ENCODE measurements at regions not wholly inside any gene's neighbourhood (a gene's known extent, or its start where the extent isn't known, plus 50 kb on each side); places are given as distances from the start of the nearest gene placed in this dataset.

- no peak overlapping the region for H3K4me2 ChIP-seq
- no peak overlapping the region for H3K4me3 ChIP-seq
- no peaks in the 10 kb centered on the region for H3K36me3 ChIP-seq (ENCODE audit: low read depth)
- H3K27ac ChIP-seq: no peak overlapping the region
- TF ChIP-seq, protein P1, sequence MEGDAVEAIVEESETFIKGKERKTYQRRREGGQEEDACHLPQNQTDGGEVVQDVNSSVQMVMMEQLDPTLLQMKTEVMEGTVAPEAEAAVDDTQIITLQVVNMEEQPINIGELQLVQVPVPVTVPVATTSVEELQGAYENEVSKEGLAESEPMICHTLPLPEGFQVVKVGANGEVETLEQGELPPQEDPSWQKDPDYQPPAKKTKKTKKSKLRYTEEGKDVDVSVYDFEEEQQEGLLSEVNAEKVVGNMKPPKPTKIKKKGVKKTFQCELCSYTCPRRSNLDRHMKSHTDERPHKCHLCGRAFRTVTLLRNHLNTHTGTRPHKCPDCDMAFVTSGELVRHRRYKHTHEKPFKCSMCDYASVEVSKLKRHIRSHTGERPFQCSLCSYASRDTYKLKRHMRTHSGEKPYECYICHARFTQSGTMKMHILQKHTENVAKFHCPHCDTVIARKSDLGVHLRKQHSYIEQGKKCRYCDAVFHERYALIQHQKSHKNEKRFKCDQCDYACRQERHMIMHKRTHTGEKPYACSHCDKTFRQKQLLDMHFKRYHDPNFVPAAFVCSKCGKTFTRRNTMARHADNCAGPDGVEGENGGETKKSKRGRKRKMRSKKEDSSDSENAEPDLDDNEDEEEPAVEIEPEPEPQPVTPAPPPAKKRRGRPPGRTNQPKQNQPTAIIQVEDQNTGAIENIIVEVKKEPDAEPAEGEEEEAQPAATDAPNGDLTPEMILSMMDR (conservative IDR thresholded peaks at IDR 0.05): no peak
- TF ChIP-seq EZH2 (IDR thresholded peaks at IDR 0.05; ENCODE audit: low read depth): no peak
- CTCF ChIA-PET: no interaction called here
- H4K20me1 ChIP-seq (ENCODE audit: insufficient read depth): no peaks in the 10 kb centered on the region
- no peaks in the 10 kb centered on the region for H3K79me2 ChIP-seq (ENCODE audit: low read depth)
- H3K27me3 ChIP-seq (ENCODE audit: insufficient read depth, low read depth): no peaks in the 10 kb centered on the region
- POLR2A ChIA-PET (ENCODE audit: unreplicated experiment): no interaction called here
- no peaks in the 10 kb centered on the region for H3K9me2 ChIP-seq (ENCODE audit: insufficient read depth)
- no peaks in the 10 kb centered on the region; the same call in 1 of the 2 replicates for H3K9me3 ChIP-seq (ENCODE audit: insufficient read depth, low read depth)
- intact Hi-C loops (cut with micrococcal nuclease; ENCODE audit: unreplicated experiment): no loop called here
- no peaks in the 10 kb centered on the region for H3K4me1 ChIP-seq (replicated peaks; ENCODE audit: insufficient read depth)
- no peak overlapping the region for H2AFZ ChIP-seq
- no TSS peak for BruUV-seq (replicated peaks)
- no peak for DNase-seq
- no peaks in the 10 kb centered on the region for H3F3A ChIP-seq (ENCODE audit: insufficient read depth, low read depth)
Observed at GRCh38 chr3:145864336-145864735, 296.6 kb downstream of the PLOD2 start.

DNA sequence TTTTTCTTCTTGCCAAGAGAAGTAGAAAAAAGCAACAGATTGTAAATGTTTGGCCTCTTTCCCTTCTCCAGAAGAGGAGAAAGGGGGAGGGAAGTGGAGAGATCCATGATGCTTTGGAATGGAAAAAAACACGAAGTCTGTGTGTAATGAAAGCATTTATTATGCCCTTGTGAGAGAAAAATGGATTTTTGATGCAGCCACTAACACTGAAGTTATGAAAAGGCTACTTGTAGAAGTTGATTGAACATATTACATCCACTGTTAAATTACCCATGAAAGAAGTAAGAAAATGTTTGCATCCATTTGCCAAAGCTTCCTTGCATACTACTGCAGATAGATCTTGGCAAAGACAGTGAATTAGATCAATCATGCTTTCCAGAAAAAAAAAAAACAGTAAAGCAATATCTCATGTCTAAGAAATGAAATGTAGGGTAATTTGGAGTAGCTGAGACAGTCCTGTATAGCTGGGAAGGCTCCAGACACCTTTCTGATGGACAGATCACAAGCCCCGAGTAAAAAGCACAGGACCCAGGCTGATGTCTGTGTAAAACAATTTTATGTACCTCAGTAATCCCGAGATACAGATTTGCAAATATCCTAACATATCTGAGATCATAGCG is 295.5 kb downstream of the PLOD2 start:
- CTCF ChIA-PET: no interaction called here
- intact Hi-C loops (cut with micrococcal nuclease; ENCODE audit: unreplicated experiment): no loop called here
- Histone ChIP-seq H3K36me3 (ENCODE audit: low read depth) (no peaks in the 10 kb centered on the region), H3K4me3 (no peak overlapping the region), H3K4me1 (replicated peaks; ENCODE audit: insufficient read depth) (no peaks in the 10 kb centered on the region), H3K4me2 (no peak overlapping the region), H3K27ac (no peak overlapping the region), H3K27me3 (ENCODE audit: insufficient read depth, low read depth) (no peaks in the 10 kb centered on the region), H3F3A (ENCODE audit: insufficient read depth, low read depth) (no peaks in the 10 kb centered on the region), H4K20me1 (ENCODE audit: insufficient read depth) (no peaks in the 10 kb centered on the region), H3K9me3 (ENCODE audit: insufficient read depth, low read depth) (no peaks in the 10 kb centered on the region; the same call in 1 of the 2 replicates), H3K79me2 (ENCODE audit: low read depth) (no peaks in the 10 kb centered on the region), H2AFZ (no peak overlapping the region), H3K9me2 (ENCODE audit: insufficient read depth) (no peaks in the 10 kb centered on the region)
- BruUV-seq (replicated peaks): no TSS peak
- no peak for TF ChIP-seq EZH2 (IDR thresholded peaks at IDR 0.05; ENCODE audit: low read depth)
- TF ChIP-seq, protein P1 (conservative IDR thresholded peaks at IDR 0.05): no peak
- POLR2A ChIA-PET (ENCODE audit: unreplicated experiment): interaction anchor here (0.6 kb wide), 1 partner anchor 1894 kb away, joined by 14 read pairs; no protein-coding TSS in a partner anchor
- DNase-seq: no peak

DNA sequence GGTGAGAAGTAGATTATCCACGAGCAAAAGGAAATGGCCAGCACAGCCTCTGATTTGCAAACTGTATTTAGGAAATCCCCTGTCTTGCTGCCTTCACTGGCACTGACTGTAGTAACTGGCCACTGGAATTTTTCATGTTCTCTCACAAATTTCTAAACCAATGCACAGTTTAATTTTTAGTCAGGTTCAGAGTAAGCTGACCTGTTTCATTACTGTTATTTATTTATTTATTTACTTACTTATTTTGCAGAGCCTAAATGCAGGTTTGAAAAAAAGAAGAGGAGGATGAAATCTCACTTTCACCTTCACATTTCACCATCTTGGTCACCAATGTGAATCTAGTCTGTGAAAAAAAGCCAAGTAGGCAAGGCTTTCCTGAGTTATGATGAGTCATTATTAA is 291.0 kb downstream of the PLOD2 start:
- Histone ChIP-seq H2AFZ (no peak overlapping the region), H3K4me1 (replicated peaks; ENCODE audit: insufficient read depth) (no peaks in the 10 kb centered on the region), H3K36me3 (ENCODE audit: low read depth) (no peaks in the 10 kb centered on the region), H3K27ac (no peak overlapping the region), H3K27me3 (ENCODE audit: insufficient read depth, low read depth) (no peaks in the 10 kb centered on the region), H3K4me2 (no peak overlapping the region), H4K20me1 (ENCODE audit: insufficient read depth) (no peaks in the 10 kb centered on the region), H3K79me2 (ENCODE audit: low read depth) (no peaks in the 10 kb centered on the region), H3K9me3 (ENCODE audit: insufficient read depth, low read depth) (no peaks in the 10 kb centered on the region; the same call in 1 of the 2 replicates), H3K9me2 (ENCODE audit: insufficient read depth) (no peaks in the 10 kb centered on the region), H3K4me3 (no peak overlapping the region), H3F3A (ENCODE audit: insufficient read depth, low read depth) (no peaks in the 10 kb centered on the region)
- TF ChIP-seq EZH2 (IDR thresholded peaks at IDR 0.05; ENCODE audit: low read depth): no peak
- TF ChIP-seq, protein P1 (conservative IDR thresholded peaks at IDR 0.05): no peak
- no TSS peak for BruUV-seq (replicated peaks)
- no peak for DNase-seq
- CTCF ChIA-PET: no interaction called here
- intact Hi-C loops (cut with micrococcal nuclease; ENCODE audit: unreplicated experiment): no loop called here
- POLR2A ChIA-PET (ENCODE audit: unreplicated experiment): interaction anchor here (0.6 kb wide), 1 partner anchor 1822 kb away, joined by 3 read pairs; no protein-coding TSS in a partner anchor

All from PC-9 (cell line).